ENCODE measurements at regions not wholly inside any gene's neighbourhood (a gene's known extent, or its start where the extent isn't known, plus 50 kb on each side); places are given as distances from the start of the nearest gene placed in this dataset.

GRCh38 chr20:19859444-19859843, 101.4 kb downstream of the RIN2 start:
- WGBS (ENCODE audit: insufficient coverage), result 100% methylated on average over 2 of the region's 3 CpGs
- H3K27ac ChIP-seq (ENCODE audit: low read depth in 1 of 2, low read length in 2 of 2), result no peak overlapping the region
- peaks cover 0 to 6% (median 2%) of the 10 kb centered on the region in 3 donors for H3K27me3 Mint-ChIP-seq (ENCODE audit: low read depth in 3 of 3)
- intact Hi-C loops (cut with micrococcal nuclease), result no loop called here
- peaks cover 0 to 5% (median 2%) of the 10 kb centered on the region in 7 donors for H3K9me3 Mint-ChIP-seq
- no peaks in the 10 kb centered on the region for H3K9me3 ChIP-seq (replicated peaks in 1 of 2; ENCODE audit: control insufficient read depth in 1 of 2, insufficient read depth in 1 of 2, low read length in 2 of 2)
- H3K79me2 ChIP-seq (ENCODE audit: insufficient read depth, low read length), result no peaks in the 10 kb centered on the region
- no peak overlapping the region for H3K4me2 ChIP-seq (replicated peaks; ENCODE audit: extremely low read depth, low read length, poor library complexity, severe bottlenecking)
- DNase-seq, result no peak
- H3K4me1 Mint-ChIP-seq, result peaks cover 7% of the 10 kb centered on the region
- no peaks in the 10 kb centered on the region for H3K36me3 ChIP-seq (replicated peaks in 1 of 2; ENCODE audit: control insufficient read depth in 1 of 2, insufficient read depth in 2 of 2, low read length in 2 of 2)
- no peak overlapping the region for H3K9ac ChIP-seq (ENCODE audit: insufficient read depth, low read length, poor library complexity, severe bottlenecking)
- no peak overlapping the region for H3K4me3 ChIP-seq (replicated peaks in 1 of 3; ENCODE audit: low read depth in 2 of 3, low read length in 3 of 3)
- H2AFZ ChIP-seq (ENCODE audit: insufficient read depth, low read depth, low read length, poor library complexity, severe bottlenecking), result no peak overlapping the region
- H4K20me1 ChIP-seq (ENCODE audit: insufficient read depth, low read length), result no peaks in the 10 kb centered on the region
- H3K4me1 ChIP-seq (ENCODE audit: control insufficient read depth in 1 of 2, insufficient read depth in 2 of 2, low read length in 2 of 2), result no peaks in the 10 kb centered on the region
- no peaks in the 10 kb centered on the region for H3K27me3 ChIP-seq (ENCODE audit: control insufficient read depth in 2 of 2, insufficient read depth in 2 of 2, low read length in 2 of 2)
- H3K27ac Mint-ChIP-seq, result no peak overlapping the region
- H3K4me3 Mint-ChIP-seq, result no peak overlapping the region
- TF ChIP-seq CTCF (IDR thresholded peaks at IDR 0.05), result no peak
- H3K36me3 Mint-ChIP-seq, result peaks cover 30 to 47% of the 10 kb centered on the region in 2 donors

- no peaks in the 10 kb centered on the region for H3K27me3 ChIP-seq (ENCODE audit: control insufficient read depth in 2 of 2, insufficient read depth in 2 of 2, low read length in 2 of 2)
- H2AFZ ChIP-seq (ENCODE audit: insufficient read depth, low read depth, low read length, poor library complexity, severe bottlenecking), result no peak overlapping the region
- DNase-seq, result no peak
- H3K9ac ChIP-seq (ENCODE audit: insufficient read depth, low read length, poor library complexity, severe bottlenecking), result no peak overlapping the region
- H4K20me1 ChIP-seq (ENCODE audit: insufficient read depth, low read length), result no peaks in the 10 kb centered on the region
- 100% methylated on average over 1 of the region's 2 CpGs for WGBS (ENCODE audit: insufficient coverage)
- Mint-ChIP-seq H3K4me1 (peaks cover 4% of the 10 kb centered on the region), H3K27ac (no peak overlapping the region), H3K4me3 (no peak overlapping the region), H3K27me3 (ENCODE audit: low read depth in 3 of 3) (peaks cover 0 to 6% (median 2%) of the 10 kb centered on the region in 3 donors), H3K9me3 (peaks cover 0 to 5% (median 2%) of the 10 kb centered on the region in 7 donors), H3K36me3 (peaks cover 27 to 43% of the 10 kb centered on the region in 2 donors)
- H3K36me3 ChIP-seq (replicated peaks in 1 of 2; ENCODE audit: control insufficient read depth in 1 of 2, insufficient read depth in 2 of 2, low read length in 2 of 2), result no peaks in the 10 kb centered on the region
- no peak for TF ChIP-seq CTCF (IDR thresholded peaks at IDR 0.05)
- H3K4me1 ChIP-seq (ENCODE audit: control insufficient read depth in 1 of 2, insufficient read depth in 2 of 2, low read length in 2 of 2), result no peaks in the 10 kb centered on the region
- intact Hi-C loops (cut with micrococcal nuclease), result no loop called here
- H3K27ac ChIP-seq (ENCODE audit: low read depth in 1 of 2, low read length in 2 of 2), result no peak overlapping the region
- H3K79me2 ChIP-seq (ENCODE audit: insufficient read depth, low read length), result no peaks in the 10 kb centered on the region
- no peak overlapping the region for H3K4me2 ChIP-seq (replicated peaks; ENCODE audit: extremely low read depth, low read length, poor library complexity, severe bottlenecking)
- H3K4me3 ChIP-seq (replicated peaks in 1 of 3; ENCODE audit: low read depth in 2 of 3, low read length in 3 of 3), result no peak overlapping the region
- no peaks in the 10 kb centered on the region for H3K9me3 ChIP-seq (replicated peaks in 1 of 2; ENCODE audit: control insufficient read depth in 1 of 2, insufficient read depth in 1 of 2, low read length in 2 of 2)
These were observed 102.7 kb downstream of the RIN2 start for GRCh38 chr20:19860737-19861136.
